AG10803 (cell line): ENCODE measurements at regions not wholly inside any gene's neighbourhood (a gene's known extent, or its start where the extent isn't known, plus 50 kb on each side); places are given as distances from the start of the nearest gene placed in this dataset.

Experiments
- DNase-seq: peaks from one replicate; pipeline ENCODE4 v3.0.0; 2010; ENCODE audit warnings: low read depth
- H3K4me3 ChIP-seq: 2 replicates; pipeline ENCODE4 v1.5.1; 2011; ENCODE audit warnings: mild to moderate bottlenecking, low read length, control low read depth
- CTCF ChIP-seq: conservative IDR thresholded peaks from 2 replicates; pipeline ENCODE4 v1.5.1; 2011; ENCODE audit warnings: mild to moderate bottlenecking, low read length, control low read depth, inconsistent platforms

- DNase-seq: no peak
- H3K4me3 ChIP-seq: no peak overlapping the region
- TF ChIP-seq CTCF: no peak
Measured at GRCh38 chr7:115474137-115474536, 552.2 kb downstream of the MDFIC start.

GRCh38 chr7:115471891-115472290 lies 550.0 kb downstream of the MDFIC start:
- TF ChIP-seq CTCF: no peak
- DNase-seq: peak; percentile 46
- no peak overlapping the region for H3K4me3 ChIP-seq

GRCh38 chr7:115462301-115463015 lies 540.6 kb downstream of the MDFIC start:
- no peak for TF ChIP-seq CTCF
- H3K4me3 ChIP-seq: no peak overlapping the region
- no peak for DNase-seq

- DNase-seq: no peak
- TF ChIP-seq CTCF: no peak; the same call in 1 of the 2 replicates
- no peak overlapping the region for H3K4me3 ChIP-seq
Measured at GRCh38 chr7:115449689-115450088, 527.8 kb downstream of the MDFIC start.

- DNase-seq: no peak
- TF ChIP-seq CTCF: no peak
- H3K4me3 ChIP-seq: no peak overlapping the region
Measured at GRCh38 chr7:115447495-115447894, 525.6 kb downstream of the MDFIC start.

GRCh38 chr7:115441033-115441432 lies 519.1 kb downstream of the MDFIC start:
- TF ChIP-seq CTCF: no peak
- H3K4me3 ChIP-seq: no peak overlapping the region
- no peak for DNase-seq

GRCh38 chr7:115435178-115435577 lies 513.3 kb downstream of the MDFIC start:
- TF ChIP-seq CTCF: no peak
- DNase-seq: no peak
- H3K4me3 ChIP-seq: no peak overlapping the region
